LNCaP clone FGC (cell line): ENCODE measurements at regions not wholly inside any gene's neighbourhood (a gene's known extent, or its start where the extent isn't known, plus 50 kb on each side); places are given as distances from the start of the nearest gene placed in this dataset.

Experiments used
- DNase-seq: peaks from one replicate; pipeline ENCODE4 v3.0.0-alpha.2; 2011; ENCODE audit warnings: low read depth
- H3K4me3 ChIP-seq: 2 replicates; pipeline ENCODE4 v1.5.1; 2011; ENCODE audit warnings: mild to moderate bottlenecking, low read depth, low read length, control low read depth
- TF ChIP-seq, protein P1 (sequence below): IDR thresholded peaks from 2 replicates; pipeline ENCODE4 v1.5.1; 2012; ENCODE audit warnings: mild to moderate bottlenecking; ENCODE audit not compliant: control insufficient read depth, insufficient read depth; ENCODE audit errors: extremely low read depth

DNA sequence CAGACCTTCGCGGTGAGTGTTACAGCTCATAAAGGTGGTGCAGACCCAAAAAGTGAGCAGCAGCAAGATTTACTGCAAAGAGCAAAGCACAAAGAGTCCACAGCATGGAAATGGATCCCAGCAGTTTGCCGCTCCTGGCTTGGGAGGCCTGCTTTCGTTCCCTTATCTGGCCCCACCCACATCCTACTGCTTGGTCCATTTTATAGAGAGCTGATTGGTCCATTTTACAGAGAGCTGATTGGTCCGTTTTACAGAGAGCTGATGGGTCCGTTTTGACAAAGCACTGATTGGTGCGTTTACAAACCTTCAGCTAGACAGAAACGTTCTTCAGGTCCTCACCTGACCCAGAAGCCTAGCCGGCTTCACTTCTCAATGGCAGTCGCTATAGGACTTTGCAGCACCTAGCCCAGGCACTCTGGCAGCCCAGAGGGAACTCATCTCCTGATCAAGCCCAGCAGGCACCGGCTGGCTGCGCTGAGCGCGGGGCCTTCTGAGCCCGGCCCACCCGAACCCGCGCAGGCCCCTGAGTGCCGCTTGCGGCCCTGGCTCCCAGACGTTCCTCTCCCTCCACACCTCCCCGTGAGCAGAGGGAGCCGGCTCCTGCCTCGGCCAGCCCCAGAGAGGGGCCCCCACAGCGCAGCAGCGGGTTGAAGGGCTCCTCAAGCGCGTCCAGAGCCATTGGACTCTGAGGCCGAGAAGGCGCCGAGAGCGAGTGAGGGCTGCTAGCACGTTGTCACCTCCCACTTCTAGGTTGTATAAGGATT lies 200.3 kb downstream of the LMO4 start:
- no peak for DNase-seq
- no peak overlapping the region for H3K4me3 ChIP-seq
- TF ChIP-seq, protein P1, sequence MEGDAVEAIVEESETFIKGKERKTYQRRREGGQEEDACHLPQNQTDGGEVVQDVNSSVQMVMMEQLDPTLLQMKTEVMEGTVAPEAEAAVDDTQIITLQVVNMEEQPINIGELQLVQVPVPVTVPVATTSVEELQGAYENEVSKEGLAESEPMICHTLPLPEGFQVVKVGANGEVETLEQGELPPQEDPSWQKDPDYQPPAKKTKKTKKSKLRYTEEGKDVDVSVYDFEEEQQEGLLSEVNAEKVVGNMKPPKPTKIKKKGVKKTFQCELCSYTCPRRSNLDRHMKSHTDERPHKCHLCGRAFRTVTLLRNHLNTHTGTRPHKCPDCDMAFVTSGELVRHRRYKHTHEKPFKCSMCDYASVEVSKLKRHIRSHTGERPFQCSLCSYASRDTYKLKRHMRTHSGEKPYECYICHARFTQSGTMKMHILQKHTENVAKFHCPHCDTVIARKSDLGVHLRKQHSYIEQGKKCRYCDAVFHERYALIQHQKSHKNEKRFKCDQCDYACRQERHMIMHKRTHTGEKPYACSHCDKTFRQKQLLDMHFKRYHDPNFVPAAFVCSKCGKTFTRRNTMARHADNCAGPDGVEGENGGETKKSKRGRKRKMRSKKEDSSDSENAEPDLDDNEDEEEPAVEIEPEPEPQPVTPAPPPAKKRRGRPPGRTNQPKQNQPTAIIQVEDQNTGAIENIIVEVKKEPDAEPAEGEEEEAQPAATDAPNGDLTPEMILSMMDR, result no peak

DNA sequence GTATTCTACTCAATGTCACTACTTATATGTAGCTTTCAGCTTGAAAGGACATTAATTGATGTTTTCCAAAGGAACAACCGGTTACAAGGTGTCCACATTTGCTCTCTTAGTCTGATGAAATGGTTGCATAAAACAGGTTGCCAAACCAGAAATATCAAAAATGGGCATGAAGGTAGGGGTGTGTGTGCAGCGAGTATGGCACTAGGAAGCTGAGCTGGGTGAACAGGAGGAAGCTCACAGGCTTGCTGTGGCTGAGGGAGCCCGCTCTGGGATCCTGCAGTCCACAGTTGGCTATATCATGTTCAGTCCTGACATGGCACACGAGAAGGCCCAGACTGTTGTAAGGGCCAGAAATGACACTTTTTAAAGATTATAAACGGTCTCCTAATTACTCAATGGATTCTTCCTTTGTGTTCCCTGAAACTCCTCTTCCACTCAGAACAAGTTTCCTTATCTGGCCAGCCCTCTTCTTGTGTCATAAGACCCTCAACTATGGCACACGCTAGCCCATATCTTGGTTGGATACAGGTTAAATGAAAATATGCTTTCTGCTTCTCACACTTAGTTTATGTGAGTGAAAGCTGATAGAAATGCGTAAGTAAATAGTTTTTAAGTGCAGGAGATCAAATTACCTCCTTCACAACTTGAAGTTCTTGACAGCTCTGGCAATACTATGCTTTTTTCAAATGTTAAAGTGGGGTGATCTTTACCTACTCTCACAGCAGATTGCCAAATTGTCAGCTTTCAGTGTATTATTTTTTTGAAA lies 201.5 kb downstream of the LMO4 start:
- no peak overlapping the region for H3K4me3 ChIP-seq
- TF ChIP-seq, protein P1, result no peak
- DNase-seq, result peak; percentile 2

DNA sequence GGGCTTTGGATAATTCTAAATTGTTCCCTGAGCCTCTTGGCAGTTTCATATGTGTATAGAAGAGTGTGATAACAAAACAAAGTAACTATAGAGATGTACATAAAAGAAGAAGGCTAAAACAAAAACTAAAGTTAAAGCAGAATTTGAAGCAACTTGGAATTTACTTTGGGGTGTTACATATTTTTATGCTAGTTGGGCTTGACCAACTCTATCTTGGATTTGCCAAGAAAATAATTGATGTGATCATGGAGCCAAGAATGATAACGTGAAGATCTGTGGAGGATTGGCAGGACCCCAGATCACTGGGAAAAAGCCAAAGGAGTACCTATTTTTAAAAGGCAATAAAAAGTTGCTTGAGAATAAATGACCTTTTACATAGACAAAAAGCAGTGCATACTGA lies 206.9 kb downstream of the LMO4 start:
- no peak overlapping the region for H3K4me3 ChIP-seq
- TF ChIP-seq, protein P1, result no peak
- DNase-seq, result peak; percentile 6

DNA sequence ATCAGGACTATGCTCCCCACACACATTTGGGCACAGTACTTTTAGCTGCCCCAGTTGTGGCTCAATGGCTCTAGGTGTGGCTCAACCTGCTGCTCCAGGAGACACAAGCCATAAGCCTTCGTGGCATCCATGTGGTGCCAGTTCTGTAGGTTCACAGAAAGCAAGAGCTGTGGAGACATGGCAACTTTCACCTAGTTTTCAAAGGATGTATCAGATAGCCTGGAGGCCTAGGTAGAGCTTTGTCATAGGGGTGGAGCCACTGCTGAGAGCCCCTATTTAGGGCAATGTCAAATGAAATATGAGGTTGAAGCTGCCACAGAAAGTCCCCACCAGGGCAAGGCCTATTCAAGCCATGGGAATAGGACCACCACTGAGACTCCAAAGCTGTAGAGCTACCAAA lies 210.5 kb downstream of the LMO4 start:
- TF ChIP-seq, protein P1, result no peak
- H3K4me3 ChIP-seq, result no peak overlapping the region
- no peak for DNase-seq

DNA sequence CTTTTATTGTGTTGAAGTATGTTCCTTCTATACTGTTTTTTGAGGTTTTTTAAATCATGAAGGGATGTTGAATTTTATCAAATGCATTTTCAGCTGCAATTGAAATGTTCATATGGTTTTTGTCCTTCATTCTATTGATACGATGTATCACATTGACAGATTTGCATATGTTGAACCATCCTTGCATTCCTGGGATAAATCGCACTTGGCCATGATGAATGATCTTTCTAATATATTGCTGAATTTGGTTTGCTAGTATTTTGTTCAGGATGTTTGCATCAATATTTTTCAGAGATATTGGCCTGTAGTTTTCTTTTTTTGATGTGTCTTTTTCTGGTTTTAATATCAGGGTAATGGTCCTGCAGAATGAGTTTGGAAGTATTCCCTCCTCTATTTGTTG lies 214.0 kb downstream of the LMO4 start:
- TF ChIP-seq, protein P1, result no peak

DNA sequence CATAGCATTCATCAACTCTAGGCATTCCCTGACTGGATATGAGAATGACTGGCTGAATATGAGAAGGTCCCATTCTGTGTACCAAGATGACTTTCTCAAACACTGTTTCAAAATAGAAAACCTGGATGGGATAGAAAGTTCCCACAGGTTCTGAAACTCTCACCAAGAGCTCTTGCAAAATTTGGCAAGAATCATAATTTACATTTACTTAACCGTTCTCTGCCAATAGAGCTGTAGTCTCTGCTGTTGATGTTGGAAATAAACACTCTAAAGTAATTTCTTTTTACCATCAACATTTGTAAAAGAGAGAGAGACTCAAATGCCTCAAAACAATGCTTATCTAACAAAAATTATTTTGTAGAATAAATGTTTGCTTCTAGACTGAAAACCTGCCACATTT lies 221.1 kb downstream of the LMO4 start:
- DNase-seq, result no peak
- H3K4me3 ChIP-seq, result no peak overlapping the region
- TF ChIP-seq, protein P1, result no peak

More for the DNA sequence above, 214.0 kb downstream of the LMO4 start:
- no peak overlapping the region for H3K4me3 ChIP-seq
- no peak for DNase-seq

DNA sequence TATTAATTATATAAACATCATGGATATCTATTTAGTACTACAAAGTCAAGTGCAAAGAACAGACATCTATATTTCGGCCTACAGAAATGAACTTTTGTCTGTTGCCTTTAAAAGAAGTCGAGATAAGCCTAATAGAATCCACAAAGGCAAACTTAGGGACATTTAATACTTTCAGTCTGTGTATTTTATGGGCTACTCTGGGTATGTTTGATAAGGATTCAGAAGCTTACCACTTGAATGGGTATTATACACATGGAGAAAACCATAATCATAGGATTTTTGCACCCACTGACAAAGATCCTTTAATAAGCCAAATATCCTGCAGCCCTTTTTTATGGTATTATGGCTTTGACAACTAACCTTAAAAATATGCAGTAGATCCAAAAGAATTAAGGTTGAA lies 224.8 kb downstream of the LMO4 start:
- no peak overlapping the region for H3K4me3 ChIP-seq
- DNase-seq, result no peak
- TF ChIP-seq, protein P1, result no peak
